HG03159 (cell line): ENCODE measurements at regions not wholly inside any gene's neighbourhood (a gene's known extent, or its start where the extent isn't known, plus 50 kb on each side); places are given as distances from the start of the nearest gene placed in this dataset.
"Not testable (repeated sequence)": the region's sequence is repeated elsewhere in the genome, so short reads cannot be mapped to it uniquely, and the experiment has no call there.

ENCODE experiments used
- ATAC-seq: cut with Tn5 transposase; IDR thresholded peaks from one replicate; pipeline ENCODE4 v1.9.1; 2021; ENCODE audit warnings: mild to moderate bottlenecking, moderate library complexity; ENCODE audit not compliant: unreplicated experiment

- no peak for ATAC-seq
Measured at GRCh38 chr21:25171438-25171837, 435.8 kb downstream of the MRPL39 start.

DNA sequence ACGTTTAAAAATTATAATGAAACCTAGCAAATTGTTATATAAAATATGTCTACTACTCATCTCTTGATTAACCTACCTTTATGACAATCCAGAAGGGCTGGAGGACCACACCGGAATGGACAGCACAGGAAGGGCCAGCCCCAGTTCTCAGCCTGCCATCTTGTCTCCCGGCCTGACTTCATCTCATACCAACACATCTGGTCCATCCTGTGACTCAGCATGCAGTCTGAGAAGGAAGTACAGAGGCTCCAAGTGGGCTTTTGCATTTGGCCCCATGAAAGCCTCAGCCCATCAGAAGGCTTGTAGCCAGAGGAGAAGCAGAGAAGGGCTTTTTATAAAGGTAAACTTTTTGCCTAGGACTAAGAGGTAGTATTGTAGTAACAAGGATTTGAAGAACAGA, 436.6 kb downstream of the MRPL39 start:
- no peak for ATAC-seq

DNA sequence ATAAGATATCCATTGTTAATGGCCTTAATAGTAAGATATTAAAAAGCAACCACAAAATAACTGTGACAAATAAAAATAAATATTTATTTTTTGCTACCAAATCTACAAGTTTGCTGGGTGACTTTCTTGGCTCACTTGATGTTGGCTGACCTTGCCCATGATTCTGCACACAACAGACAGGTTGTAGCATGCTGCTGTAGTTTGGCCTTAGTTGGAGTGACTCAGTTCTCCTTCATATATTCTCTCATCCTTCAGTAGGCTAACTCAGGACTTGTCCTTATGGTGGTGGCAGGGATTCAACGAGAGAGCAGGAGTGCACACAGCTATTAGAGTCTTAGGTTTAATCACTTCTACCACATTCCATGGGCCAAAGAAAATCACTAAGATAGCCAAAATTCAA, 437.9 kb downstream of the MRPL39 start:
- no peak for ATAC-seq

GRCh38 chr21:25166904-25167303, 440.4 kb downstream of the MRPL39 start:
- ATAC-seq, result not testable (repeated sequence)

GRCh38 chr21:25161571-25161970, 445.7 kb downstream of the MRPL39 start:
- ATAC-seq, result no peak

- not testable (repeated sequence) for ATAC-seq
Measured at GRCh38 chr21:25155020-25155419, 452.3 kb downstream of the MRPL39 start.

DNA sequence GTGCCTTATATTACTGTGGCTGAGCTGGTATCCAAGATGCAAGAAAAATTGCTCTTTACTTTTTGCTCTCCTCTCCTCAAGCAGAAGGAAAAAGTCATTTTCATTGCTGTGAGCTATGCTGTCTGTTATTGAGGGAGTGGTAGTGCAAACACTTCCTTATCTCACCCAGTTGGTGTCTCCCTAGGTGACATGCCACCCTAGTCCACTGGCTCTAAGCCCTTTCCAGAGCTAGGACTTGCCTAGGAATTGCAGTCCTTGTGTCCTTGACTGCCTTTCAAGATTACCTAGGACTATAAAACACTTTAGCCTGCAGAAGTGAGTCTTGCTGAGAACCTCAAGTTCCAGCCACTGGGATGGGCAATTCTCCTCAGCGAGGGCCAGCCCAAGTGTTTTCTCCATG, 458.3 kb downstream of the MRPL39 start:
- ATAC-seq, result no peak

- ATAC-seq, result no peak
Measured at GRCh38 chr21:25139414-25139813, 467.9 kb downstream of the MRPL39 start.

DNA sequence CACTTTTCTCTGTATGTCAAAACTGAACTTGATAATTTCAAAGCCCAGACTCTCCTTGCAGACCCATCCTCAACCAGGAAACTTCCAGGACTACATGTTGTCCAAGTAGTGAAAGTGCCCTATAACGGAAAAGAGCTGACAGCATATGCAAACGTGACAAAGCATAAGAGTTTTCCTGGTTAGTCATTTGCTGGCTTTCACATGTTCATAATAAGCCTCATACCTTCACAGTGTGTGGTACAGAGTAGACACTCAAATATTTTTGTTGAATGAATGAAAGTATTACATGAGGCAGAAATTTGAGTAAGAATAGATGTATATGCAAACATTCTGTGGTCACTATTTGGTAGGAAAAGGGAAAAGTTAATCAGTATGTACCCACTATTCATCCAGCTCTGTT, 473.3 kb downstream of the MRPL39 start:
- ATAC-seq, result no peak

DNA sequence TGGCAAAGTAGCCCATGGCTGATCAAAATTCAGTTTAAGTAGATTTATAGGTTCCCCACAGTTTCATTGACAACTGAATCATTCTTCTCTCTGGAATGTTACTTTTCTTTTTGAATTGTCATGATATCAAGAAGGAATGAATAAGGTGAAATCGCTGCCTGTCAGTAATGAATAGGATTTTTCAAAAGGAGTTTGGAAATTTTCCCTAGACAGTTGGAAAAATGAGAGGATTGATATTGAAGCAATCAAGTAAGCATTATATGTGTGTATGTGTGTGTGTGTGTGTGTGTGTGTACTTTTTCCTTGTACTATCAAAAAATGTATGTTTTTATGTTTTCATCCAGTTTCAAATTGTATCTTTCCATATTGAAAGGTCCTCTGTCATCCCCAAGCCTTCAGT, 479.5 kb downstream of the MRPL39 start:
- ATAC-seq, result no peak

DNA sequence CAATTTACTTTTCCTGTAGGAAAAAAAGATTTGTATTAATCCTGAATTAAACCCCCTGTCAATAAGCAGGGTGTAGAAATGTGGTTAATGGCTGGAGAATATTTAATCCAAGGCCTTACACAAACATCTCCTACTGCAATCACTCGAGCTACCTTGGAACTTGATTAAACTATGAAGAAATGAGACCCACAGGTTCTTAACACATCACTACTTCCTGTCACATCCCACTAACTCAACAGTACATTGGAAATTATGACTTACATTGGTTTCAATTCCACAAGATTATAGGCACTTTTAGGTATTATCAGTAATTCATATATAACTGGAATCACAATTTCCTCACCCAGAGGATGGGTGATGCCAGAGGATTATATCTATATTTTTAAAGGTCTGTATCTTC, 480.3 kb downstream of the MRPL39 start:
- no peak for ATAC-seq

- no peak for ATAC-seq
Measured at GRCh38 chr21:25126564-25126963, 480.7 kb downstream of the MRPL39 start.

DNA sequence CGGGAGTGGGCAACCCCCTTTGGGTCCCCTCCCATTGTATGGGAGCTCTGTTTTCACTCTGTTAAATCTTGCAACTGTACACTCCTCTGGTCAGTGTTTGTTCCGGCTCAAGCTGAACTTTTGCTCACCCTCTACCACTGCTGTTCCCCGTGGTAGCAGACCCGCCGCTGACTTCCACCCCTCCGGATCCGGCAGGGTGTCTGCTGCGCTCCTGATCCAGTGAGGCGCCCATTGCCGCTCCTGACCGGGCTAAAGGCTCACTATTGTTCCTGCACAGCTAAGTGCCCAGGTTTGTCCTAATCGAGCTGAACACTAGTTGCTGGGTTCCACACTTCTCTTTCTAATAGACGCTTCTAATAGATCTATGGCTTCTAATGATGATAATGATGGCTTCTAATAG, 488.6 kb downstream of the MRPL39 start:
- no peak for ATAC-seq

- ATAC-seq, result peak; percentile 69
Measured at GRCh38 chr21:25115021-25115420, 492.3 kb downstream of the MRPL39 start.

- no peak for ATAC-seq
Measured at GRCh38 chr21:25107708-25108107, 499.6 kb downstream of the MRPL39 start.

- ATAC-seq, result no peak
Measured at GRCh38 chr21:25103500-25104207, 503.6 kb downstream of the MRPL39 start.

DNA sequence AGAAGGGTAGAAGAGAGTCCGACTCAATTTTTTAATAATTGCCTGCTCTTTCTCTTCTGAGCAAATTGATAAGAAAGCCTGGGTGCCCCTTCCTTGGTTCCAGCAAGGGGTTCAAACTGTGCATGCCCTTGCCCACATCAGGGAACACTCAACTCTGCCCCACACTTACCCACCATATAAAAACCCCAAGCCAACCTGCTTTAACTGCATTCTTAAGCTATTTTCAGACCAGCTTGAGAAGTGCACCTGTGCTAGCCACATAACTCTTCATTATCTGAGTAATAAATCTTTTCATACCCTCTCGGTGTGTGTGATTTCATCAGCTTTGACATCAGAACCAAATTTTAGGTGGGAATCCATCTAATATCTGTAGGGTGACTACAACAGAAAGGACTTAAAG, 509.6 kb downstream of the MRPL39 start:
- ATAC-seq, result no peak

DNA sequence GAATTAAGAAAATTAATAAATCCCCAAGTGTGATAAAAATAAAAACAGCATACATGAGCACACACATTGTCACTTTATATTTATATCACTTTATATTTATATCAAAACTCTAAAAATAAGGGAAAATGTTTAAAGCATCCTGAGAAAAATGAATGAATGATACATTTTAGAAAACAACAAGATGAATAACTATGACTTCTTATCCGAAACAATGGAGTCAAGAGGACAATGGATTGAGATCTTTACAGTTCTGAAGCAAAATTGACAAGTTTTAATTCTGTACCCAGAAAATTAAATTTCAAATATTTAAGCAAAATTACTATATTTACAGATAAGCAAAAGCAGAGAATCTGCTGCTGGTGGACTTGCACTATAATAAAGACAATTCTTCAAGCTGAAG, 512.6 kb downstream of the MRPL39 start:
- ATAC-seq, result no peak

DNA sequence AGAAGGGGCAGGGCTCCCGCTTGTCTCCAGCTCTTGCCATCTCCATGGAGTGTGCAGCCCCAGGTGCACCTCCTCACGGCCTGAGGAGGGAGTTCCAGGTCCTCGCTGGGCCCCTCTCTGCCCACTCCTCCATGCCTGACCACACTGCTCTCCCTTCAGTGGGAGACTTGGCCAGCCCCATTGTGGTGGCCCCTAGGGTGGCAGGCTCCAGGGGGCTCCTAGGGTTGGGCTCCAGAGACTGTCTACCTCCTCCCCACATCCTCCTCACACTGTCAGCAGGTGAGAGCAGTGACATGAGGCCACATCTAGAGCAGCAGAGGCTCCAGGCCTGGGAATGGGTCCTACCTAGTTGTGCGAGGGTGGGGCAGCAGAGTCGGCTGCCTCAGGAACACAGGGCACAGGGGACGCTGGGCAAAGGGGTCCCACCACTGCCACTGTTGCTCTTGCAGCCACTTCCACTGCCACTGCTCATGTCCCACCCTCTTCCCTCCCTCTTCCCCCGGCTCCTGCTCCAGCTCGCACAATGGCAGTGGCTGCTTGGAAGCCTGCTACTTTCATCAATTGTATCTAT, 514.8 kb downstream of the MRPL39 start:
- ATAC-seq, result no peak

DNA sequence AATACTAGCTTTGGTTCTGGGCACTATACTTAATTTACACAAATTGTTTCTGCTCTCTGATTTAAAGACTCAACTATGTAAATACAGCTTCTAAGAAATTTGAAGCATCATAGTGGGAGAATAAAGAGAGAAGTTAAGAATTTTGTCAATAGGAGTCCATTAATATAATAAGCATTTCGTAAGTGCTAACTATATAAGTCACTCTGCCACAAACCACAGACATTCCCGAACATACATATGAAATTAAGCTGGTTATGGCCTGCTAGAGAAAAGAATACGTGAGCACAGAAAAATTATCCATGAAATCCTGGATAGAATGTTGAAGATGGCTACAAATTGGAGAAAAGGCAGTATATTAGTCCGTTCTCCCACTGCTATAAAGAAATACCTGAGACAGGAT, 526.2 kb downstream of the MRPL39 start:
- ATAC-seq, result no peak

GRCh38 chr21:25080661-25081060, 526.6 kb downstream of the MRPL39 start:
- no peak for ATAC-seq

DNA sequence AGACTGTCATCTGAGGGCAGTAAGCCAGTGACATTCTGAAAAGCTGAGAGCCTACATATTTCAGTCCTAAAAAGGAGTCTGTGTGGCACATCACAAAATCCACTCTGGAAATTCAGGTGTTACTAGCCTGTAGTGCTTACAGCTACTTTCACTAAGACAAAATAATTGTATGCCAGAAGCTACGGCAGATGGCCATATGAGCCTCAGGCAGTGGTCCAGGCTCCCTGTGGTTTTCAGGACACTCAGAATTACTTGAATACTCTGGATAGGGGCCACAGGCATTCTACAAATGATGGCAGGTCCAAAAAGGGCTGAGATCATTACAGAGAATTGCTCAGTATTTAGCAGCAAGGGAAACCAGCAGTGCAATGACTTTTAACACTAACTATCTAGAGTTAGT, 527.1 kb downstream of the MRPL39 start:
- ATAC-seq, result no peak

DNA sequence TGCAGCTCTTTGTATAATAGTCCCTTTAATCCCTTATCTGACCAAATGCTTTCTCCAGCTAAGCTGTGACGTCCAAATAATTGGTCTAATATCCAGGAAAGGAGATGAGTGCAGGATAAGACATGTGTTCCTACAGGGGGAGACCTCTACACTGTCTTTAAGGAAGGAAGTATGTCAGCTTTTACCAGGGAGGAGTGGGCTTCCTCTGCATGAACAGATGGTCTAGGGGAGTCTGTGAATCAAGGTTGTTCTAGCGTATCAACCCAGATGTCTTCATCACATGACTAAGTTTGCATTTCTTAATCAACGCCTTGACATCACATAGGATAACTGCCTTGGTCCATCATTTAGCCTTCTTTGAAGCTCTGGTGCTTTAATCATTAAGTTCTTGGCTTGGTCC, 528.2 kb downstream of the MRPL39 start:
- no peak for ATAC-seq
